ENCODE measurements at regions not wholly inside any gene's neighbourhood (a gene's known extent, or its start where the extent isn't known, plus 50 kb on each side); places are given as distances from the start of the nearest gene placed in this dataset.

DNA sequence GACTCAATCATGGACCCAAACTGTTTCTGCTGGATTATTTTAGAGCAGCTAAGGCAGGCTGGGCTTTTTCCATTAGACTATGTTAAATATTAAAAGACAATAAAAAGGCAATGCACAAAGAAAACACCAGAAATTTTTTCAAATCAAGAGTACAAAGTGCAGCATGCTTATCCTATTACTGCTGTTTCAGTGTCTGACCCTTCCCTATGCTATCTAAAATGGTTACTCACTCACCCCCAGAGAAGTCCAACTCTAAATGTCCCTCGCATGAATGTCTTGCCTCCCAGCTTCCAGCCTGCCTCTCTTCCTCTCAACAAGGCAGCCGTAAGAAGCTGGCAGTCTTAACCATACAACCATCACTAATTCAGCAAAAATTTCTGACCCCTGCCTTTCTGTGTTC, 108.7 kb upstream of the SYT6 start:
- TF ChIP-seq, protein P1, sequence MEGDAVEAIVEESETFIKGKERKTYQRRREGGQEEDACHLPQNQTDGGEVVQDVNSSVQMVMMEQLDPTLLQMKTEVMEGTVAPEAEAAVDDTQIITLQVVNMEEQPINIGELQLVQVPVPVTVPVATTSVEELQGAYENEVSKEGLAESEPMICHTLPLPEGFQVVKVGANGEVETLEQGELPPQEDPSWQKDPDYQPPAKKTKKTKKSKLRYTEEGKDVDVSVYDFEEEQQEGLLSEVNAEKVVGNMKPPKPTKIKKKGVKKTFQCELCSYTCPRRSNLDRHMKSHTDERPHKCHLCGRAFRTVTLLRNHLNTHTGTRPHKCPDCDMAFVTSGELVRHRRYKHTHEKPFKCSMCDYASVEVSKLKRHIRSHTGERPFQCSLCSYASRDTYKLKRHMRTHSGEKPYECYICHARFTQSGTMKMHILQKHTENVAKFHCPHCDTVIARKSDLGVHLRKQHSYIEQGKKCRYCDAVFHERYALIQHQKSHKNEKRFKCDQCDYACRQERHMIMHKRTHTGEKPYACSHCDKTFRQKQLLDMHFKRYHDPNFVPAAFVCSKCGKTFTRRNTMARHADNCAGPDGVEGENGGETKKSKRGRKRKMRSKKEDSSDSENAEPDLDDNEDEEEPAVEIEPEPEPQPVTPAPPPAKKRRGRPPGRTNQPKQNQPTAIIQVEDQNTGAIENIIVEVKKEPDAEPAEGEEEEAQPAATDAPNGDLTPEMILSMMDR (IDR thresholded peaks at IDR 0.05; ENCODE audit: low read depth, low read length): no peak
- no peak overlapping the region for H3K4me3 ChIP-seq (replicated peaks in 1 of 2; ENCODE audit: low read depth in 2 of 2, low read length in 2 of 2)
- no peak for DNase-seq (ENCODE audit: low read depth in 2 of 2)

DNA sequence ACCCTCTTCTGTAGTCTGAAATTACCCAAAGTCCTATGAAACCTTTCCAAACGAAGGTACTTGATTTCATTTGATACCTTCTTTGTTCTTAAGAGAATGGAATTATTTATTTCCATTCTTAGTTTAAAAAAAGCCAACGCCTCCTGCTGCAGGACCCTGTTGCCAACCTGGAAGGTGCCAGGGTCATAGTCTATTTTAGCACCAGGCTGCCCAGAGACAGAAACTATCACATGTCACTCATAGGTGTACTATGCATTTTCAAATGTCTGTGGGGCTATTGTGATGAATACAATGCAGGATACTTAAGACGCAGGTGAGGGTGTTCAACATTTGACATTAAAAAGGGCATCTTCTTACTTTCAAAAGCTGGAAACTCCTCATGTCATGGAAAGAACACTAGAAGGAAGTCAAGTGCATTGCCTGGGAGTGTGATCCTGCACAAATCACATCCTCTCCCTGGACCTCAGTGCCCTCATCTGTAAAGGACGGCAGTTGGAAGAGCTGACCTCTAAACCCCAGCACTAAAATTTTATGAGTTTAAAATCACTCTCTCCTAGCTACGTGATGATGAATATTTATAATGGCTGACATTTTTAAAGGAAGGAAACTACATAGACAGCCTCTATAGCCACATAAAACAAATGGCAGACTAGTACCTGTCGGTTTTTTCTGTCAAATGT, 107.3 kb upstream of the SYT6 start:
- no peak for DNase-seq (ENCODE audit: low read depth in 2 of 2)
- no peak overlapping the region for H3K4me3 ChIP-seq (replicated peaks in 1 of 2; ENCODE audit: low read depth in 2 of 2, low read length in 2 of 2)
- TF ChIP-seq, protein P1 (IDR thresholded peaks at IDR 0.05; ENCODE audit: low read depth, low read length): no peak

DNA sequence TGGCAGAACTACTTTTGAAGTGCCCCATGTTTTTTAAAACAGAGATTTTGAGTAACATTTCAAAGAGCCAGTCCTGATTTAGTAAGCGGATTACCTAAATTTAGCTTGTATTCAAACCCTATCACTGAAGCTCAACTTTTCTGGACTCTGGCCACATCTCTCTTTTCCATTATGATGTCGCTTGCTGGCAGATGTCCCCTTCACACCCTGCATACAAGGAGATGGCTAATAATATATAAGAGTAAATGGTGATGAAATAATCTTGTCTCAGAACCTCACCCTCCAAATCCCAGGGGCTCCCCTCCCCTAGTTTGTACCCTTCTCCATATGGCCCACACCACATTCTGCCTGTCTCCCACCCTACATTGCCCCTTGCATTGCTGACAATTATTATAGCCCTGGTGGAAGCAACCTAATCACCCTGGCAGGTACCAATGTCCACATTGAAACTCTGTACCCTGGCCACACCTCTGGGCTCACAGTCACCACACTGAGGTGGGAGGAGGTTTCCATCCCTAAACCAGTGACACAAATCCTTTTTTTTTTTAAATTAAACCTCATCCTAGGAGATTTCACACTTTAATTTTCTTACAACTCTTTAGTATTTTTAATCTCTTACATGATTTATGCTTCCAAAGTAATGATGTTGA, 106.0 kb upstream of the SYT6 start:
- no peak overlapping the region for H3K4me3 ChIP-seq (replicated peaks in 1 of 2; ENCODE audit: low read depth in 2 of 2, low read length in 2 of 2)
- no peak for DNase-seq (ENCODE audit: low read depth in 2 of 2)
- TF ChIP-seq, protein P1 (IDR thresholded peaks at IDR 0.05; ENCODE audit: low read depth, low read length): no peak

DNA sequence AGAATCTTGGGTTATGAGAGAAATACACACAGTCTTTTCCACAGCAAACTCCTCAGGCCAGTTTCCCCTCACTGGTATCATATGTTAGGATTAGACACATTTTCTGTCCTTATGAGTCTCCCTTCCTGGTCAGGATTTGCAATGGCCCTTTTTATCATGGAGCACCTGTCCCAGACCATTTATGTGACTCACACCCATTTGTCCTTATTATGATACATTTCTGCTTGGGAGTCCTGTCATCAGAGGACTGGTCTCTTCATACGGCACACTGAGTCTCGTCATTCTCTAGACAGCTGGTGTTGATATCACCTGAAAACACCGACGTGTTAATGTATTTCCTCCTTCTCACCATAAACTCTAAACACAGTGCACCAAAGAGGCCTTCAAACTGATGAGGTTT, 105.0 kb upstream of the SYT6 start:
- DNase-seq (ENCODE audit: low read depth in 2 of 2): no peak
- no peak overlapping the region for H3K4me3 ChIP-seq (replicated peaks in 1 of 2; ENCODE audit: low read depth in 2 of 2, low read length in 2 of 2)
- TF ChIP-seq, protein P1 (IDR thresholded peaks at IDR 0.05; ENCODE audit: low read depth, low read length): no peak

DNA sequence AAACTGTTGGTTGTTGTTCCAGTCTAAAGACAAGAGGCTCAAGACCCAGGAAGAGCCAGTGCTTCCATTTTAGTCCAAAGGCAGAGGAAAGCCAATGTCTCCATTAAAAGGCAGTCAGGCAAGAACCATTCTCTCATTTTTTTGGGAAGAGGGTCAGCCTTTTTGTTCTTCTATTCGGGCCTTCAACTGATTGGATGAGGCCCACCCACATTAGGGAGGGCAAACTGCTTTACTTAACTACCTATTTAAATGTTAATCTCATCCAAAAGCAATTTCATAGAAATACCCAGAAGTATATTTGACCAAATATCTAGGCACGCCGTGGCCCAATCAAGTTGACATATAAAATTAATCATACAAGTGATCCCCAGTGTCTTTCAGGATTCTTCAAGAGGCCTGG, 104.4 kb upstream of the SYT6 start:
- no peak for DNase-seq (ENCODE audit: low read depth in 2 of 2)
- no peak overlapping the region for H3K4me3 ChIP-seq (replicated peaks in 1 of 2; ENCODE audit: low read depth in 2 of 2, low read length in 2 of 2)
- TF ChIP-seq, protein P1 (IDR thresholded peaks at IDR 0.05; ENCODE audit: low read depth, low read length): no peak

DNA sequence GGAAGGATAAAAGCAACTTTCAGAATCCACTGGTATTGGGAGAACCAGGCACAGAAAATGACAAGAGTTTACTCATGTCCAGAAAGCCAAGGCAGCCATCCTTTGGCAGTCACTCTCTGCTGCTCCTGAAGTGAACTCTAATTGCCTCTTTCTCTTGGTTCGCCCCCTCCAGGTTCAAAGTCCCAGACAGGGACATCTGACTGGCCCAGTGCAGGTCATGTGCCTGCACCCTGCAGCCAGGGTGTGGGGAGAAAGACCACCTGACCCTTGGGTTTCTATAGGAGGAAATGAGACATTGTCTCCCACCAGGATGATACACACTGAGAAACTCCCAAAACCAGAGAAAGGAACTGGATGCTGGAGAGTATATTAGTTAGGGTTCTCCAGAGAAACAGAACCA, 103.9 kb upstream of the SYT6 start:
- TF ChIP-seq, protein P1 (IDR thresholded peaks at IDR 0.05; ENCODE audit: low read depth, low read length): no peak
- DNase-seq (ENCODE audit: low read depth in 2 of 2): no peak
- no peak overlapping the region for H3K4me3 ChIP-seq (replicated peaks in 1 of 2; ENCODE audit: low read depth in 2 of 2, low read length in 2 of 2)
